HG03039 (cell line): ENCODE measurements at regions not wholly inside any gene's neighbourhood (a gene's known extent, or its start where the extent isn't known, plus 50 kb on each side); places are given as distances from the start of the nearest gene placed in this dataset.

Experiments
- ATAC-seq: cut with Tn5 transposase; IDR thresholded peaks from one replicate; pipeline ENCODE4 v1.9.1; 2021; ENCODE audit warnings: mild to moderate bottlenecking, moderate library complexity; ENCODE audit not compliant: unreplicated experiment

DNA sequence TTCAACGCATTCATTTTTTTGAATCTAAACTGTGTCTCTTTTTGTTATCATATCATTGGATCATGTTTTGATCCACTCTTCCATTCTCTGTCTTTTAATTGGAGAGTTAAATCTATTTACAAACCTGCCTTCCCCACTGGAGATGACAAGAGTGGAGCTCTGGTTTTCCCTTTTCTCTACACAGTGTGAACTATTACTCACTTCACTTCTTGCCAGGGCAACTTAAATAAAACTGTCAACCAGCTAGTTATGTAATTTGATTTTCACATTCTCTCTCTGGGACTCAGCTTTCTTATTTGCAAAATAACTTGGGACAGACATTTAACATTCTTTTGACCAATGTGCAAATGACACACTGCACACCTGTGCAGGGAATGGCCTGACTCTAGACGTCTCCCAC is 230.8 kb upstream of the CST7 start:
- no peak for ATAC-seq

DNA sequence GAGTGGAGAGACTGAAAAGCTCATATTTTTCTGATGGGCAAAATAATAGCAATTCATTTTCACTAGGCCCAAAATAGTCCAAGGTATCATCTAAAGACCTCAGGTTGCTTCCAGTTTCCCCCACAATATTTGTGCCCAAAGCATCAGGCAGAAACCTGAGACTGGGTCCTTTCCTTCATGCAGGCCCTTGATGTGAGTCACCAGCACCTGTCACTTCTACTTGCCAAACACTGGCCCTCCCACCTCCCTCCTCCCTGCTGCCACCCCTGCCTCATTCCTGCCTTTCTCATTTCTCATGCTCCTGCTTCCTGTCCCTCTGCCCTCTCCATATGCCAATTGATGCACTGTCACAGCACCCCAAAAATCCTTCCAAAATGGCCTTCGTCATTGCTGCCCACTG is 230.4 kb upstream of the CST7 start:
- no peak for ATAC-seq

DNA sequence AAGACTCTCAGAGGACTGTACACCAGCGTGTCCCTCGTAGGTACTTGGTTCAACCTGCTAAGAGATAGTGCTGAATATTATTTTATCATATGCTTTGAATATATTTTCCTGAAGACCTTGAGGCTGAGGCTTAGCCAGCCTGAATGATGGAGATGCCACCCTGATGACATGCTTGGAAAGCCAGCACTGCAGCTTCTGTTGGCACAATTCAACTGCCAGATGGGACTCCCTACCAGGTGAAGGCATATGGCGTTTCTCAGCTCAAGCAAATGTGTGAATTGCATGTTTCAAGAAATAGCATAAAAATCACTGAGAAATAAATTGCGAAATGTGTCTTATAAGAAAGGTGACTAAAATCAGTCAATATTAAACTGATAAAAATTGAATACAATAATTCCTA is 228.1 kb upstream of the CST7 start:
- no peak for ATAC-seq

DNA sequence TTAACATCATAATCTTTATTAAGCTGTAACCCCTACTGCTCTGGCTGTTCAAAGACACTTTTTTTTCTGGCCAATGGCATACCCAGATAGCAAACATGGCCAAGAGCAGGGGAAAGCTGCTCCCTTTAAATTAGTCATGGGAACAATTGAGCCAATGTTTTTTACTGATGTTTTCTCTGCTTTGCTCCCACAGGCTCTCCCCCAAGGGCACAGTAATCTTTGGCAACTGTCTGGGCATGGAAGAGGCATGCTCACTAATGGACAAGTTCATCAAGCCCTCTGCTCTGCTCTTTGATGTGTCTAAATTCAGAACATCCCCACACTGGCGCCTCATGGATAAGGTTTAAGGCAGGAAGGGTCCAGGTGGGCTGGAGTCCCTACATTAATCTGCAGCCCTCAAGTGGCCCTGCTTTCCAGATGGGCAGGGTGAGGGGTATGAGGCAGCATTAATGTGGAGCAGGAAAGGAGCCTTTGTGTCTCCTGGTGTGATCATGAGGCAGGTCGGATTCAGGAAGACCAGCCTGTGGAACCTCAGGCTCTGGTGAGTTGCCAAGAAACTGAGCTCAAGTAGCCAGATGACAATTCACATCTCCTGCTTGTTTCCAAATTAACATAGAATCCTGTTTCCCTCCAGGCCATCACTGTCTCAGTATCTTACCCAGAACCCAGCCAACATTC is 227.0 kb upstream of the CST7 start:
- no peak for ATAC-seq

DNA sequence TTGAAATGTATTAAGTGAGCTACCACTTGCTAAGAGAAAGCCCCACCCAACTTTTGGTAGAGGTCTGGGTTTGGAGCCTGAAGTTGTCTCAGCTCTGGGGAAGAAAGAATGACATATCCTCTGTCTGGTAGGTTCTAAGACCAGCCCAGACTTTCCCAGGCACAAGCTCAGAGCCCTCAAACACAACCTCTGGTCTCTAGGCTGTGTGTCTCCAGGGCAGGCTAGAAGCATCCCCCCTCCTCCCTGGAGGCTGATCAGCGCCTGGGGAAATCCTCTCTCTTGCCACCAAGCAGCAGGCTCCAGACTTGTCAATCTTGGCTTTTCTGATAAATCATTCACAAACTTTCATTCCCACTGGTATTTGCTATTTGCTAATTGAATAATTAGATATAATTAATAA is 226.5 kb upstream of the CST7 start:
- ATAC-seq, result no peak

DNA sequence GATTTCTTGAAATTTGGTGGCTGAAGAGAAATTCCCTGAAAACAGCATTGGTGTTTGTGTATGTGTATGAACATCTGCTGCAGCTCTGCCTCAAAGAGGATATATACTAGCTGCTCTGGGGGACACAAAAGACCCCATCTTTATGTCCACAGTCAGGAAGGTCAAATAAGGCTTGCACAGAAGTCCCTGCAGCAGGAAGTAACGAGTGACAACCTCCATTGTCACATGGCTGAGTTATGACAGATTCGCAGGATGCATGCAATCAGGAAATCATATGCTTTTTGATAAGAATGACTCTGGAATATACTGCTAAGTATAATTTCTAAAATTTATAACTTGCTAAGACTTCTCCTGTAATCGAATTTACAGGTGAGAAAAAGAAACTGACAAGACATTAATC is 225.9 kb upstream of the CST7 start:
- no peak for ATAC-seq

DNA sequence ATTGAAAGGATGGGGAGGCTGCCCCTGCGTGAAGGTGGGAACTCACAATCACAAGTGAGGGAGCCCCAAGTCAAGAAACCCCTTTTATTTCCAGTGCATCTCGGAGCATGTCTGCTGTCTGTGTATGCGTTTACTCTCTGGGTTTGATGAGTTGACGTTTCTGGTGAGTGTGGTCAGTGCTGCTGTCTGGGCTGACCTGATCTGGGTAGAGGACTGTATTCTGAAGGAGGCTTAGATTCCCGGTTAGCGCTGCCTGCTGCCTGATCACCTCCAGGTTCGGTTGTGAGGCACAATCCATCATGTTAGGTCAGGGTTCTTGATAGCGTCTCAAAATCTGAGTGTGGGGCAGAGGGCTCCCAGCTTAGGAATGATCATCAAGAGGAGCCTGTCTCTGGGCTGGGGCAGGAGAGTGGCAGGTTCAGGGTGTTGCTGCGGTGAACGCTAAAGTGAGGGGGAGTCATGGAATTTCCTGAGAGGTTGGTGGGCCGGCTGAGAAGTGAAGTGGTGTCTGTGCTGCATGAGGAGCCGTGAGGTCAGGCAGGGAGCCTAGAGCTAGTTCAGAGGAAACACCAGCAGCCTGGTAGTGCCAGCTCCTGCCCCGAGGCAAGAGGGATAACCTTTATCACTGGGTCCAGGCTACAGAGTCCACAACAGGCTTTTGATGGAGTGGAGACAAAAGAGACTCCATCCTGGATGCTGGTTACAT is 225.3 kb upstream of the CST7 start:
- no peak for ATAC-seq

DNA sequence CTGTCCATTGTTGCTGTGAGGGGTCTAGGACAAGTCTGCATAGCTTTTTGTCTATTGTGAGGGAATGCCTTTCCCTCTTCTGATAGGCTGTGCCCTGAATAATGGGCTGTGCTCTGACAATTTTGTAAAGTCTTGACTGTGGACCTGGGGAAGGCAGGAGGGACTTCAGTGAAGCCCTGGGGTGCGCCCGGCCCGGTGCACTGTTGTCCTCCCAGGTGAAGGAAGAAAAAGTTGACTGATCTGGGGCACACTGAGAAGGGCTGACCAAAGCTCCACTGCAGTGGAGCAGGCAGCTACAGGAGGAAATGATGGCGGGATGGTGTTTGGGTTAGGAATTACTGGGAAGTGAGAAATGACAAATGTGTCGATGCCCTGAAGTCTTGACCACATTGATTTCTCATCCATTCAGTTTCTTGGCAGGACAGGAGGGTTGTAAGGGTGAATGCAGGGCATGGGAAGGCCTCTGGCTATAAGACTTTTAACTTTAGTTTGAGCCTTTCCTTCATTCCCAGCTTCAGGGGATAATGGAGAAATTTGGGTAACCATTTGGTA is 224.0 kb upstream of the CST7 start:
- no peak for ATAC-seq

DNA sequence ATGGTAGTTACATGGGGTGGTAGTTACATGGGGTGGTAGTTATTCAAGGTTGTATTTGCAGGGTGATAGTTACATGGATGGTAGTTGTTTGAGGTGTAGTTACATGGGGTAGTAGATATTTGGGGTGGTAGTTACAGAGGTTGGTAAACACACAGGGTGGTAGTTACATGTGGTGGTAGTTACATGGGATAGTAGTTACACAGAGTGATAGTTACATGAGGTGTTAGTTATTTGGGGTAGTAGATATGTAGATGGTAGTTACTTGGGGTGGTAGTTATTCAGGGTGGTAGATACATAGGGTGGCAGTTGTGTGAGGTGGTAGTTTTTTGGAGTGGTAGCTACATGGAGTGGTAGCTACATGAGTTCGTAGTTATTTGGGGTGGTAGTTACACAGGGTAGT is 221.3 kb upstream of the CST7 start:
- ATAC-seq, result no peak

DNA sequence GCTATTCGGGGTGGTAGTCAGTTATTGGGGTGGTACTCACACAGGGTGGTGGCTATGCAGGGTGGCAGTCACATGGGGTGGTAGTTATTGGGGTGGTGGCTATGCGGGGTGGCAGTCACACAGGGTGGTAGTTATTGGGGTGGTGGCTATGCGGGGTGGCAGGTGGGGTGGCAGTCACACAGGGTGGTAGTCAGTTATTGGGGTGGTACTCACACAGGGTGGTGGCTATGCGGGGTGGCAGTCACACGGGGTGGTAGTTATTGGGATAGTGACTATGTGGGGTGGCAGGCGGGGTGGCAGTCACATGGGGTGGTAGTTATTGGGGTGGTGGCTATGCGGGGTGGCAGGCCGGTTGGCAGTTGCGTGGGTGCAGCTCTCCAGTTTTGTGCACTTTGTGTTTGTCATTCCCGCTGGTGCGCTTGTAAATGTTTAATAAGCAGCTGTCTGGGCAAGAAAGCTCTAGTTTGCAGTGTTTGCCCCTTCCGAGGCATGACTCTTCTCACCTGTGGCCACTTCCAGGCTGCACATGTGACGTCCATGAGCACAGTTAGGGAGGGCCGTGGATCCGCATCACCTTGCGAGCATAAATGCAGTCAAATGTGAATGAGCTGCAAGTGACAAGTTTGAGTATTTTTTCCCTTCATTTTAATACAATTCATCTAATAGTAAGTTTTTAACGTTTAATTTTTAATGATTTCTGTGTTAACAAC is 219.0 kb upstream of the CST7 start:
- ATAC-seq, result no peak

DNA sequence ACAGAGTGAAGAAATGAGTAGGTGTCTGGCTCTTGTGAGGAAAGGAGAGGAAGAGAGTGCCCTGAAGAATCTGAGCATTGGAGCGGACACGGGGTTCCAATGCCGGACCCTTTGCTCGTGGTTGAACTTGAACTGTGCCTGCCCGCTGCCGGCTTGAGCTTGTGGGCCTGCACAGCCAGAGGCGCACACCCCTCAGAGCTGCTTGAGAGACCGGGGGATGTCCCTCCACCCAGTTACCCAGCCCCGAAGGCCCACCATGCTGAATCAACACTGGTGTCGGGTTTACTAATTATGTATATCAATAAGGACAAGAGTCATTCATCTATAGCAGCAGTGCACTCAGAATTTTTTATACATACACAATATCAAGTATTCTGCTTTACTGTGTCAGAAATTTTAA is 218.3 kb upstream of the CST7 start:
- no peak for ATAC-seq

DNA sequence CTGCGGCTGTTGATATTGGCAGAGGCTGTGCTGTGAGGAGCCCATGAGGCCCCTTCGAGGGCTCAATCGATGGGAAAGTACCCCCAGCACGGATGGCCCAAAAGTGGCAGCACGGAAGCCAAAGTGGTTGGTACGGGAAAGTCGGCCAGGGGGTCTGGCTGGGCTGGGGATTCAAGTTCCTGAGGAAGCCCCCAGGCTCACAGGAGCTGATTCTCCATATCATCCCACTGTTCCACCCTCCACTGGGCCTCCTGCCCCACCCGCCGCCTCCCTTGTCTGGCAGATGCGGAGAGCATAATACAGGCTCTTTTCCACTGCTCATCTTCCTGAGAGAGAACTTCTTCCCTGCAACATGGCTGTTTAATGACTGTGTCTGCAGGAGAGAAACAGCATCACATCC is 217.8 kb upstream of the CST7 start:
- no peak for ATAC-seq

DNA sequence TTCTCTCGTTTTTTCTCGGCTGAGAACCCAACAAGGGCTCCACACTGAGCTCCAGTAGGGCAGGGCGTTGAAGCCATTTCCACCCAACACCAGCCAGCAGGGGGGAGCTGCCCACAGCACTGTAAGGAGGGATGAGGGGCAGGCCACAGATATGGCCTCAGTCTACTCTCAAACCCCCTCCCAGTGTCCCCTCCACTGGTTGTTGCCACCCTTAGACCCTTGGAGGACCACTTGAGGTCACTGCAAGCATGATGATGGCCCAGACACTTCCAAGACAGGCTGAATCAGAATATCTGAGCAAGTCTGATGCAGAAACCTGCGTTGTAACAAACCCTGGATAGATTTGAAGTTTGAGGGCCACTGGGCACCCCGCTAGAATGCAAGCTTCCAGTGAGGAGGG is 217.0 kb upstream of the CST7 start:
- ATAC-seq, result no peak

DNA sequence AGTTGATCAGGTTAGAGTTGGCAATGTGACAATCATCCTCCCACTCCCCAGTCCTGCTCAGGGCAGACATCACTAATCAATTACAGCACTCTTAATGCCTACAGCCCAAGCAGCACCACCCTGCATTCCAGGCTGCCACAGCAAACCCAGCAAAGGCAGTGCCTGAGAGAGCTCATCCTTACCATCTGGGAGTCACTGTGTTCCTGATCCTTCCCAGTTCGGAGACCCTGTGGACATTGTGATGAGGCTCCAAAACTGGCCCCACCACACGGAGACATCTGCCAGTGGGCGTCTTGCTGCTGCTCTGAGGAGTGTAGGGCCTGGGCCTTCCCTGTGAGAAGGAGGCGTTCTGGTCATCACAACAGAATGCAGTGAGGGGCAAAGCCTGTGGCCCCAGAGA is 216.5 kb upstream of the CST7 start:
- ATAC-seq, result no peak

DNA sequence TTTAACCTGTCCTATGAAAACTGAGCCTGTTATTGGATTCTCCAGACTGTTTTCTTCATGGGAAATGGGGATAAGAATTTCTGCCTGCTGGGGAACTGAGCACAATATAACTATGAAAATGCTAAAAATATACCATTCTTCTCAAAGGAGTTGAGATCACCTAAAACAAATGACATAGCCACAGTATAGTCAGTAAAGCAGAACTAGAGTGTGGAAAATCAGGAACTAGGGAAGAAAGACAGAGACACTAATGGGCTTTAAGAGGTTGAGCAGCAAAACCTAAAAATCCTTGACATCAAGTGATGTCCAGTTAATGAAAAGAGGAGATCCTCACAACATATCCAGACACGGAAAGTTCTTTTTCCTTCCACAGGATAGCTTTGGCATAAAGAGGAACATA is 215.7 kb upstream of the CST7 start:
- no peak for ATAC-seq

DNA sequence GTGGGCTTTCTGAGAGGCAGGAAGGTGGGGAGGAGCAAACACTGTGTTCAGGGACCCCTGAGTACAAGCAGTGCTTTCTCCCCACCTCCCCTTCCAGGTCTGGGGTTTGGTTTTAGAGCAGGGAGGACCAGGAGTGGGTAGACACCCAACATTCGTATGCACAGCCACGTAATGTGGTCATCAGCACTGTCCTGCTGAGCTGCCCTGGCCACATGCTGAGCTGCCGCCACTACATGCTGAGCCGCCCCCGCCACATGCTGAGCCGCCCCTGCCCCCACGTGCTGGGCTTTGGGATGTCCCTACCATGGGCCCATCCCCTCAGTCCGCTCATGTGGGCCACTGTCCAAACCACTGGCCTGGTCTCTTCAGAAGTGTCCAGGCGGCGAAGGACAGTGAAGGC is 214.9 kb upstream of the CST7 start:
- ATAC-seq, result no peak

DNA sequence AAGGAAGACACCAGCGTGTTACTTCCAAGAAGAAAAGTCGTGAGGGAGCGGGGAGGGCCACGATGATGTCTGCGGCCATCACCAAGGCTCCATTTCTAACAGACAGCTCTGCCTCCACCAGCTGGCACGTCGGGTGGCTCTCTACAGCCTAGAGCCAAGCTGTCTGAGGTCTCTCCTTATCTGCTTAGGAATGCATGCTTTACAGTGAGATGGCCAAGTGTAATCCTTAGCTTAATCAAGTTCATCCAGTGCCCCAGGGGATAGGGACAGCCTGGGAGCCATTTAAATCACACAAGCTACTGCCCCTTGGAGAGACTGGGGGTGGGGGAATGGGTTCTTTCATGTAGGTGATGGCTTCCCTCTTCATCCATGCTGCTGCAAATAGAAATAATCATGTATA is 213.8 kb upstream of the CST7 start:
- no peak for ATAC-seq

DNA sequence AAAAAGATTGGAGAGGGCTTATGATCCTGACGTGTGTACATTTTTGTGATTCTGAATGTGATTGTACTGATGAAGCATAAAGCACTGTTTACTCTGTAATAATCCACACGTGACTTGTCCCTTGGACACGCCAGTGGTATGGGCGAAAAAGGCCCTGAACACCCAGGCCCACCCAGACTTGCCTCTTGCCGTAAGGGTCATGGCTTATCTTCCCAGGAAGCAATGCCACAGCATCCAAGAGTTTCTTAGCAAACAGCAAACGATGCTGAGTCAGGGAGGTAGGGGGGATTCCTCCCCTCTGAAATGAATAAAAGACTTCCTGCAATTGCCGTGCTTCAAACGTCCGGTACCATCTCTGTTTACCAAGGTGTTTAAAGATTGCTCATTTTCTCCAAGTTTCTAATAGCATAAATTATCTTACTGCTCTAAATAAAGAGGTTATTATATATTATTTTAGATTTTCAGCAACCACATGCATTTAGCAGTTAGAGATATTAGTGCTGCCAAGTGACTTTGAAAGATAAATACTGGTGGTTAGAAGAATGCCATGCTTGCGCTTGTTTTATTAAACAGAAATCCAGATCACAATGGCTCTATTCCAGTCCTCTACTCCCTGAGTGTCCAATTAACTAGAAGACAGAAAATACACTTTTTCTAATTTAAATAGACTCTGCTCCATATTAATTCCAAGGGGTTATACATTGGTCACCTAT is 212.8 kb upstream of the CST7 start:
- ATAC-seq, result no peak

DNA sequence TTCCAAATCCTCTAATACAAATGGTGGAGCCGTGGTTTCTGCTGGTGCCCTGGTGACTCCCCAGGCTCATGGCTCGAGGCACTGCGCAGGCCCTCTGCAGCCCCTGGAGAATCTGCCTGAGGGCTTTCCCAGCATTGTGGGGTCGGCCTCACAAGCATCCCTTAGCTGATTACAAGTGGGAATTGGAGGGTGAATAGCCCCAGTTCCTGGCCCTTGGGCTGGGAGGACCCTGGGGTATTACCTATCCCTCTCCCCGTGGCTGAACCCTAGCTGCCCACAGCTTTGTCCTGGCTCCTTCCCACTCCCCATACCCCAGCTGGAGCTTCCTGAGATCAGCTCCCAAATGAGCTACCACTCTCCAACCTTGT is 212.2 kb upstream of the CST7 start:
- ATAC-seq, result no peak

DNA sequence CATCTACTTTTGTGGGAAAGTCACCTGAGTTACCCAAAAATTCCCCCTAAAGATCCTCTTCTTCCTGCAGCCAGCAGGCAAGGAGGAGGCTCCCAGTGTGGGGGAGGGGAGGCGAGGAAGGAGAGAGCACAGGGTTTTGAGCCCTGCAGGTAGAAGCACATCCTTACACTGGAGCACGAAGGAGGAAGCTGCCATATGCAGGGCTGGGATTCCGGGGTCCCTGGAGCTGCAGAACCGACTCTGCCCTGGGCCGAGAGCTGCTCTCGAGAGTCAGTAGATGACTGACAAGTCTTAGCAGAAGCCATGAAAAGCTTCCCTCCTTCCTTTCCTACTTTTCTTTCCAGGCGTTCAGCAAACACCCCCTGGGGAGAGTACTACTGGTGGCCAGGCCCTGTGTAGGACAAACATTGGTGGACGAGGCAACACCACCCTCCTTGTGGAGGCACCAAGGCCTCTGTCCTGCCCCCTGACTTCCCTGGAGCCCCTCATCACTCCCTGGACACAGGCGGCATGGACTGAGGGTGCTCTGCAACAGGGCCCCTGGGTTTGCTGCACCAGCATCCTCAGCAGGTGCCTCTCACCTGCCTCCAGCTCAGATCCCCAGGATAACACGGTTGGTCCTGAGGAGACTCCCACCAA is 211.7 kb upstream of the CST7 start:
- no peak for ATAC-seq
